Fibroblast of skin of back (primary cell): ENCODE measurements at regions not wholly inside any gene's neighbourhood (a gene's known extent, or its start where the extent isn't known, plus 50 kb on each side); places are given as distances from the start of the nearest gene placed in this dataset.
A peak's percentile ranks its signal among the peaks of the same experiment; 100 is the strongest.

Source experiments
- DNase-seq: peaks from one replicate; pipeline ENCODE4 v3.0.0-alpha.2; 2013

- no peak for DNase-seq
Observed at GRCh38 chr7:15905251-15906040, 219.0 kb upstream of the MEOX2 start.

GRCh38 chr7:15891151-15891881, 204.8 kb upstream of the MEOX2 start:
- DNase-seq: peak; percentile 73

- DNase-seq: peak; percentile 21
Observed at GRCh38 chr7:15889507-15889906, 203.0 kb upstream of the MEOX2 start.

GRCh38 chr7:15888090-15888489, 201.6 kb upstream of the MEOX2 start:
- DNase-seq: no peak

- no peak for DNase-seq
Observed at GRCh38 chr7:15886626-15887025, 200.1 kb upstream of the MEOX2 start.

- DNase-seq: no peak
Observed at GRCh38 chr7:15885678-15886077, 199.2 kb upstream of the MEOX2 start.

- peak; percentile 5 for DNase-seq
Observed at GRCh38 chr7:15874774-15875173, 188.3 kb upstream of the MEOX2 start.

GRCh38 chr7:15870347-15870746, 183.9 kb upstream of the MEOX2 start:
- DNase-seq: no peak

- DNase-seq: no peak
Observed at GRCh38 chr7:15867441-15867840, 181.0 kb upstream of the MEOX2 start.

GRCh38 chr7:15866753-15867152, 180.3 kb upstream of the MEOX2 start:
- no peak for DNase-seq

GRCh38 chr7:15864626-15864991, 178.1 kb upstream of the MEOX2 start:
- no peak for DNase-seq

- DNase-seq: no peak
Observed at GRCh38 chr7:15863951-15864625, 177.6 kb upstream of the MEOX2 start.

GRCh38 chr7:15862781-15863165, 176.3 kb upstream of the MEOX2 start:
- DNase-seq: no peak

- DNase-seq: no peak
Observed at GRCh38 chr7:15862016-15862780, 175.7 kb upstream of the MEOX2 start.

- no peak for DNase-seq
Observed at GRCh38 chr7:15860264-15860949, 173.9 kb upstream of the MEOX2 start.

- DNase-seq: no peak
Observed at GRCh38 chr7:15857026-15857425, 170.5 kb upstream of the MEOX2 start.

GRCh38 chr7:15856311-15856710, 169.8 kb upstream of the MEOX2 start:
- no peak for DNase-seq

- DNase-seq: no peak
Observed at GRCh38 chr7:15855525-15856109, 169.1 kb upstream of the MEOX2 start.

- peak; percentile 64 for DNase-seq
Observed at GRCh38 chr7:15854841-15855524, 168.5 kb upstream of the MEOX2 start.

GRCh38 chr7:15853832-15854470, 167.5 kb upstream of the MEOX2 start:
- DNase-seq: peak; percentile 76

- peak; percentile 47 for DNase-seq
Observed at GRCh38 chr7:15851201-15851600, 164.7 kb upstream of the MEOX2 start.
